ENCODE measurements at regions not wholly inside any gene's neighbourhood (a gene's known extent, or its start where the extent isn't known, plus 50 kb on each side); places are given as distances from the start of the nearest gene placed in this dataset.

GRCh38 chr3:89576417-89576816 is 469.0 kb downstream of the EPHA3 start:
- TF ChIP-seq EZH2phosphoT487 (IDR thresholded peaks at IDR 0.05; ENCODE audit: low read depth, severe bottlenecking, unreplicated experiment) (no peak), CTCF (IDR thresholded peaks at IDR 0.05; ENCODE audit: poor library complexity) (no peak), EZH2 (IDR thresholded peaks at IDR 0.05; ENCODE audit: borderline replicate concordance) (no peak)

Measured in hepatocyte (in vitro differentiated cells).